Peyer's patch (tissue), 4 donors: ENCODE measurements at regions not wholly inside any gene's neighbourhood (a gene's known extent, or its start where the extent isn't known, plus 50 kb on each side); places are given as distances from the start of the nearest gene placed in this dataset.

Source experiments
- DNase-seq, 3 donors: peaks; one replicate each; pipeline ENCODE4 v3.0.0-alpha.2; 2017 to 2019
- H3K27ac ChIP-seq, 4 donors: fragments of 200-600 bp; sonication (generic); one replicate each; pipeline ENCODE4 v1.5.1; 2016 to 2019
- H3K27me3 ChIP-seq, 2 donors: fragments of 200-600 bp; sonication (generic); one replicate each; pipeline ENCODE4 v1.5.1; 2019
- H3K36me3 ChIP-seq, 3 donors: fragments of 200-600 bp; sonication (generic); one replicate each; pipeline ENCODE4 v1.5.1; 2016 to 2019
- H3K4me1 ChIP-seq, 4 donors: fragments of 200-600 bp; sonication (generic); one replicate each; pipeline ENCODE4 v1.5.1; 2016 to 2019
- H3K4me3 ChIP-seq, 4 donors: fragments of 200-600 bp; sonication (generic); 1 replicate in 3 of 4; 2 replicates in 1 of 4; pipeline ENCODE4 v1.5.1; 2016 to 2019; ENCODE audit warnings: mild to moderate bottlenecking in 1 of 4
- H3K9me3 ChIP-seq, 4 donors: fragments of 200-600 bp; sonication (generic); one replicate each; pipeline ENCODE4 v1.5.1; 2016 to 2019; ENCODE audit warnings: mild to moderate bottlenecking in 1 of 4
- POLR2A ChIP-seq, 2 donors: fragments of 450-650 bp; IDR thresholded peaks; one replicate each; pipeline ENCODE4 v1.5.1; 2017; ENCODE audit warnings: antibody characterized with exemption in 2 of 2, mild to moderate bottlenecking in 2 of 2, moderate library complexity in 2 of 2
- TF ChIP-seq, protein P1 (sequence below), 6 experiments: fragments of 450-650 bp in 4 of 6; fragments of 200-600 bp in 2 of 6; sonication (generic) in 1 of 6; IDR thresholded peaks; one replicate each; pipeline ENCODE4 v1.5.1; 2017 to 2019; ENCODE audit warnings: antibody characterized with exemption in 6 of 6, mild to moderate bottlenecking in 3 of 6, moderate library complexity in 1 of 6

DNA sequence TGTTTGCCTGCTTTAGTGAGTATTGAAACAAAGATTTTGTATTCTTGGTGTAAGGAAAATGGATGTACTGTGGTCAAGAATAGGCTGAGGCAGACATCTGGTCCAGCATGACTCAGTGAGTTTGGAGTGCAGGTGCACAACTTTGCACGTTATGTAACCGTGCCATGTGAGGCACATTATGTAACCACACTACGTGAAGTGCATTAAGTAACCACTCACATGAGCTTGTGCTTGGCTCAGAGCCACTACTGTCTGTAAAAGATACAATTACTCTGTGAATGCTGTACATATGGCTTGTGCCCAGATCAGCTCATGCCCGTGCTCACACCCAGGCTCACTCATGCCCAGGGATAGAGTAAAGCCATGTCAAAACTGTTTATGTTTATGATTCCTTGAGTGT, 216.8 kb downstream of the CTH start:
- Histone ChIP-seq H3K27me3 (no peaks in the 10 kb centered on the region), H3K27ac (no peak overlapping the region), H3K4me1 (no peaks in the 10 kb centered on the region), H3K36me3 (no peaks in the 10 kb centered on the region), H3K9me3 (no peaks in the 10 kb centered on the region), H3K4me3 (no peak overlapping the region)
- TF ChIP-seq, protein P1, sequence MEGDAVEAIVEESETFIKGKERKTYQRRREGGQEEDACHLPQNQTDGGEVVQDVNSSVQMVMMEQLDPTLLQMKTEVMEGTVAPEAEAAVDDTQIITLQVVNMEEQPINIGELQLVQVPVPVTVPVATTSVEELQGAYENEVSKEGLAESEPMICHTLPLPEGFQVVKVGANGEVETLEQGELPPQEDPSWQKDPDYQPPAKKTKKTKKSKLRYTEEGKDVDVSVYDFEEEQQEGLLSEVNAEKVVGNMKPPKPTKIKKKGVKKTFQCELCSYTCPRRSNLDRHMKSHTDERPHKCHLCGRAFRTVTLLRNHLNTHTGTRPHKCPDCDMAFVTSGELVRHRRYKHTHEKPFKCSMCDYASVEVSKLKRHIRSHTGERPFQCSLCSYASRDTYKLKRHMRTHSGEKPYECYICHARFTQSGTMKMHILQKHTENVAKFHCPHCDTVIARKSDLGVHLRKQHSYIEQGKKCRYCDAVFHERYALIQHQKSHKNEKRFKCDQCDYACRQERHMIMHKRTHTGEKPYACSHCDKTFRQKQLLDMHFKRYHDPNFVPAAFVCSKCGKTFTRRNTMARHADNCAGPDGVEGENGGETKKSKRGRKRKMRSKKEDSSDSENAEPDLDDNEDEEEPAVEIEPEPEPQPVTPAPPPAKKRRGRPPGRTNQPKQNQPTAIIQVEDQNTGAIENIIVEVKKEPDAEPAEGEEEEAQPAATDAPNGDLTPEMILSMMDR (IDR thresholded peaks at IDR 0.05) = no peak
- no peak for TF ChIP-seq POLR2A (IDR thresholded peaks at IDR 0.05)
- no peak for DNase-seq

DNA sequence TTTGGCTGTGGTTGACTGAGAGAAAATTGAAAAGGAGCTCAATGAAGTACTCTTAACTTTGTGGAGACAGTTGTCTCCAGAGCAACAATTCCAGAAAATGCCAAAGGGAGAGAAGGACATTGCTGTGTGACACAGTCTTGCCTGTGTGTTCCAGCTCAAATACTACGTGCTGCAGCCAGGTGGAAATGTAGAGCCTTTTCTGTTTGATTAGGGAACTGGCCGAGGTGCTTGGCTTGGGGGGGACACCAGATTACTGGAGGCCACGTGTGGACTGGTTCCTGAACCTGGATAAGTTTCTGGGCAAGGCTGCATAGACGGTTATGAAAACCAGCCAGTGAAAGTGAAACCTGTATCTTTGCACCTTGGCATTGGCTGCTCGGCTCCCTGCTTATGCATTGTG, 217.9 kb downstream of the CTH start:
- H3K4me1 ChIP-seq = no peaks in the 10 kb centered on the region
- H3K36me3 ChIP-seq = no peaks in the 10 kb centered on the region
- no peaks in the 10 kb centered on the region for H3K27me3 ChIP-seq
- no peaks in the 10 kb centered on the region for H3K9me3 ChIP-seq
- no peak for DNase-seq
- H3K27ac ChIP-seq = no peak overlapping the region
- no peak overlapping the region for H3K4me3 ChIP-seq
- no peak for TF ChIP-seq POLR2A (IDR thresholded peaks at IDR 0.05)
- TF ChIP-seq, protein P1 (IDR thresholded peaks at IDR 0.05) = no peak

DNA sequence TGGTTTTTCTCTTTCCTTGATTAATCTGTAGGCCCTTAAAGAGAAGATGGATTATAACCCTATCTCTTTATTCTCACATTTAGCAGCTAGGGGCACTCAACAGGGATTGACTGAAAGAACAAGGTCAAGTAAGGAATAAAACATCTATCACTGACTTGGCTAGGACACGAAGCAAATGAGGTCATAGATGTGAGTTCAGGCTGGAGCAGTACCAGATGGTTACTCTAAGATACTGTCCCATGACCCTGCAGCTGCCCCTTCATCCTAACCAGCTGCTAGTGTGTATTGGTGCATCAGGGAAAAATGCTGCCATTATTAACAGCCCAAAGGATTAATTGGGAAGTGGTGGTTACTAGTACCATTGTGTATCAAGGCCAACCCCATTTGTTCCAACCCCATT, 221.9 kb downstream of the CTH start:
- TF ChIP-seq POLR2A (IDR thresholded peaks at IDR 0.05) = no peak
- TF ChIP-seq, protein P1 (IDR thresholded peaks at IDR 0.05) = no peak
- no peak for DNase-seq

DNA sequence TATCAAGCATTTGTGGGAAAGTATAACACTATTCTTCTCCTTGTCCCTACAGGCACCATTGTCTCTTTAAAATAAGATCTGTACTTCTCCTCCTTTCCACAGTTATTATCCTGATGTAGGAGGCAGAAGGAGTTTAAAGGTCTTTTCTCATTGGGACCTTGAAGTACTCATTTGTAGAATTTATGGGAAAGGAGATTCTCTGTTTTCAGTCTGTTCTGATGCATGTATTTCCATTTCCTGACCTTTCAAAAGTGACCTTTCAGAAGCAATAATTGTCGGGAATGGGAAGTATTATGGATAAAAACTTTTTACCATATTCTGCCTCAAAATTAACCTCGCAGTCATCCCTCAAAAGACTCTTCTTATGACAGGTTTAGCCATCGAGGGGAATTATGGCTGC, 224.8 kb downstream of the CTH start:
- TF ChIP-seq POLR2A (IDR thresholded peaks at IDR 0.05) = no peak
- TF ChIP-seq, protein P1 (IDR thresholded peaks at IDR 0.05) = no peak
- Histone ChIP-seq H3K4me3 (no peak overlapping the region), H3K36me3 (no peaks in the 10 kb centered on the region), H3K27ac (no peak overlapping the region), H3K4me1 (no peaks in the 10 kb centered on the region), H3K27me3 (no peaks in the 10 kb centered on the region), H3K9me3 (no peaks in the 10 kb centered on the region)
- no peak for DNase-seq

More for the DNA sequence above, 221.9 kb downstream of the CTH start:
- Histone ChIP-seq H3K27me3 (no peaks in the 10 kb centered on the region), H3K9me3 (no peaks in the 10 kb centered on the region), H3K36me3 (no peaks in the 10 kb centered on the region), H3K27ac (no peak overlapping the region), H3K4me1 (no peaks in the 10 kb centered on the region), H3K4me3 (no peak overlapping the region)

DNA sequence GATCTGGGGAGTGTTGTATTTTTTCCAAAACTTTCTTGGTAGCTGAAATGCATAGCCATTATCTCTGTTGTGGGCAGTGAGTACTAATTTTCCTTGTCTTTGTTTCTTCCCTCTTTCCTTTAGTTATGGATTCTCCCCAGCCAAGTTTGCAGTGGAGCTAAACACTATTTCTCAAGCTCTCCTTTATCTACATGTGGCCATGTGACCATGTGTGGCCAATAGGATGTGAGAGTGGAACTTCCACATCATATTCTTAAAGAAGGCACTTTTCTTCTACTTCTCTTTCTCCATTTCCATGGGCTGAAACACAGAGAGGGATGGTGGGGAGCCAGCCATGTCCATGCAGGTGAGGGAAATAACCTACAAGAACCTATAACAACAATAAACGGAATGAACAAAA, 230.8 kb downstream of the CTH start:
- no peak for DNase-seq
- TF ChIP-seq POLR2A (IDR thresholded peaks at IDR 0.05) = no peak
- TF ChIP-seq, protein P1 (IDR thresholded peaks at IDR 0.05) = no peak

DNA sequence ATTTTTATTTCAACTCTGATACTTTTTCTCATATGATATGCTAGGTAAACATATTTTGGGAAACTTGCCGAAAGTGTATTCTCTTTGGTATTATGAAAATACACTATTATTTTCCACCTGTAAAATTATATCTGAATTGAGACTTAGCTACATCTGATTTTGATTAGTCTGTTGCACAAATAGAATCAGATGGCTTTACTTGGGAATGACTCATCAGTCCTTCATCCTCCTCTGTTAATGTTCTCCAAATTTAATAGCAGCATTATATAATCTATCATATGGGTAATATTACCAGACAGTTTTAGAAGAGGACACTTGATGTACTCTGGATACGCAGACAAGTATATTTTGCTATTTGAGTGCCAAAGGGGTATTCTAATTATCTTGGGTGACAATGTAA, 245.3 kb downstream of the CTH start:
- no peak overlapping the region for H3K27ac ChIP-seq
- no peaks in the 10 kb centered on the region for H3K9me3 ChIP-seq
- no peaks in the 10 kb centered on the region for H3K27me3 ChIP-seq
- no peak for TF ChIP-seq POLR2A (IDR thresholded peaks at IDR 0.05)
- TF ChIP-seq, protein P1 (IDR thresholded peaks at IDR 0.05) = no peak
- no peak for DNase-seq
- H3K4me3 ChIP-seq = no peak overlapping the region
- no peaks in the 10 kb centered on the region for H3K36me3 ChIP-seq
- H3K4me1 ChIP-seq = no peaks in the 10 kb centered on the region

More for the DNA sequence above, 230.8 kb downstream of the CTH start:
- no peak overlapping the region for H3K4me3 ChIP-seq
- H3K27ac ChIP-seq = no peak overlapping the region
- H3K36me3 ChIP-seq = no peaks in the 10 kb centered on the region
- no peaks in the 10 kb centered on the region for H3K4me1 ChIP-seq
- H3K9me3 ChIP-seq = no peaks in the 10 kb centered on the region
- no peaks in the 10 kb centered on the region for H3K27me3 ChIP-seq
